Activated T-cell treated with anti-CD3 and anti-CD28 coated beads, Interleukin-2, amount 50 U/mL, for 24 hours (primary cell): ENCODE measurements at regions not wholly inside any gene's neighbourhood (a gene's known extent, or its start where the extent isn't known, plus 50 kb on each side); places are given as distances from the start of the nearest gene placed in this dataset.
"Not testable (repeated sequence)": the region's sequence is repeated elsewhere in the genome, so short reads cannot be mapped to it uniquely, and the experiment has no call there.

Experiments
- DNase-seq: peaks from one replicate; pipeline ENCODE4 v3.0.0-alpha.2; 2020
- H3K27ac Mint-ChIP-seq: 2 replicates; pipeline ENCODE4 v1.8.0; 2020; ENCODE audit warnings: mild to moderate bottlenecking, mixed read lengths
- H3K27me3 Mint-ChIP-seq: 2 replicates; pipeline ENCODE4 v1.8.0; 2020; ENCODE audit warnings: mixed read lengths
- H3K36me3 Mint-ChIP-seq: 2 replicates; pipeline ENCODE4 v1.8.0; 2020; ENCODE audit warnings: low read depth, mixed read lengths
- H3K4me1 Mint-ChIP-seq: 2 replicates; pipeline ENCODE4 v1.8.0; 2020; ENCODE audit warnings: low read depth, mixed read lengths
- H3K4me3 Mint-ChIP-seq: 2 replicates; pipeline ENCODE4 v1.8.0; 2020; ENCODE audit warnings: mild to moderate bottlenecking, moderate library complexity, mixed read lengths
- H3K9me3 Mint-ChIP-seq: 2 replicates; pipeline ENCODE4 v1.8.0; 2020; ENCODE audit warnings: mixed read lengths

DNA sequence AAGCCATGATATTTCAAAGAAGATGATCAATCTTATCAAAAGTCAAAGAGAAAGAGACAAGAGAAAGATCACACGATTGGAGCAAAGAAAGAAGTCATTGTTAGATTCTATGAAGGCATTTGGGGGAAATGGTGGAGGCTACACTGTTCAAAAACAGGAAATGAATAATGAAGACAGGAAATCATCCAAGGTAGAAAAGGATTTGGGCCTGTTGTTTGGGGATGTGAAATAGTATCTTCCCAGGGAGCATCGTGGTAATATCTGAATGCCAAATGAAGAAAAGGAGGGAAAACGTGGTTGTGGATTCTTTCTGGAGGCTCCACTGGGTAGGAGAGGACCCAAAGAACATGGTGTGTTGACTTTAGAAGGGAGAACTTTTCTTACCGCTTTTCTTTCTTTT lies 482.4 kb downstream of the NLGN4X start:
- H3K36me3 Mint-ChIP-seq: no peaks in the 10 kb centered on the region
- H3K9me3 Mint-ChIP-seq: peaks cover 4% of the 10 kb centered on the region
- H3K27me3 Mint-ChIP-seq: no peaks in the 10 kb centered on the region
- no peak overlapping the region for H3K27ac Mint-ChIP-seq
- H3K4me3 Mint-ChIP-seq: no peak overlapping the region
- DNase-seq: no peak
- no peaks in the 10 kb centered on the region for H3K4me1 Mint-ChIP-seq

DNA sequence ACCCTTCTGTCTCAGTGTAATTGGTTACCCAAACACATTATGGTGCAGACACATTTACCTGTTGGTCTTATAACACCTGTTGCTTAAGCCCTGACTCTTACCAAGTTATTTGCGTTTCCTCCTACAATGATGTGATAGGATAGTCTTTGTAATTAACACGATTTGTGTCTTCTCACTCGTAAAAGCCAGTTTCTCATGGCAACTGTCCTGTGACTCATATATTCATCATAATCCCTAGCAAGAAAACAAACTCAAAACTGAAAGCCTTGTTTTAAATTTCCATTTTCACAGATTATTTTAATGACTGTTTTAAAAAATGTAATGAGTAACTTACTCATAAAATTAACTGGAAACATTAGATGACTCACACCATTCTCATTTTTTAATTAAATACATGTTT lies 495.2 kb downstream of the NLGN4X start:
- no peak for DNase-seq
- Mint-ChIP-seq H3K27me3 (no peaks in the 10 kb centered on the region), H3K36me3 (no peaks in the 10 kb centered on the region), H3K27ac (no peak overlapping the region), H3K4me1 (no peaks in the 10 kb centered on the region), H3K4me3 (no peak overlapping the region), H3K9me3 (peaks cover 16% of the 10 kb centered on the region)

DNA sequence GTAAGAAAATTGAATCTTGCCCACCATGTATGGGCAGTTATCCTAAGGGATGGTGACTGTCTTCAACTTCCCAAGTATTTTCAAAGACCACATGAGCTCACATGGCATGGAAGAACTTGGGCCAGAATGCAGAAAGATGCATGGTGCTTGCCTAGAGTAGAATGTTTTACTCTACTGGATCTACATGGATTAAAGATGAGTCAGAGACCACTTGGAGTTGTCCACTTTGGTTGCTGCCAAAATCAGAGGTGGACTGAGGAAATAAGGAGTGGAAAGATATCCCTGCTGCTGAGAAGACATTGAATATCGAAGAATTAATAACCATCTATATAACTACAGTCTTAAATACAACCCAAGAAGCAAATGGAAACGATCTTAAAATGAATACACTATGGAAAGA lies 498.1 kb downstream of the NLGN4X start:
- Mint-ChIP-seq H3K27me3 (no peaks in the 10 kb centered on the region), H3K4me3 (no peak overlapping the region), H3K36me3 (no peaks in the 10 kb centered on the region), H3K4me1 (no peaks in the 10 kb centered on the region), H3K9me3 (peaks cover 17% of the 10 kb centered on the region), H3K27ac (no peak overlapping the region)
- no peak for DNase-seq

DNA sequence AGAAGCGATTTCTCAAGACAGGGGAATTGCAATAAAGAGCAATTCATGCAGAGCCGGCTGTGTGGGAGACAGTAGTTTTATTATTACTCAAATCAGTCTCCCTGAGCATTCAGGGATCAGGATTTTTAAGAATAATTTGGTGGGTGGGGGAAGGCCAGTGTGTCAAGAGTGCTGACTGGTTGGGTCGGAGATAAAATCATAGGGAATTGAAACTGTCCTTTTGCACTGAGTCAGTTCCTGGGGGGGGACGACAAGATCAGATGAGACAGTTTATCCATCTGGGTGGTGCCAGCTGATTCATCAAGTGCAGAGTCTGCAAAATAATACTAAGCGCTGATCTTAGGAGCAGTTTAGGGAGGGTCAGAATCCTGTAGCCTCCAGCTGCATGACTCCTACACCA lies 502.4 kb downstream of the NLGN4X start:
- Mint-ChIP-seq H3K4me1 (no peaks in the 10 kb centered on the region), H3K27me3 (no peaks in the 10 kb centered on the region), H3K36me3 (no peaks in the 10 kb centered on the region), H3K27ac (no peak overlapping the region), H3K9me3 (peaks cover 10% of the 10 kb centered on the region), H3K4me3 (no peak overlapping the region)
- DNase-seq: no peak

DNA sequence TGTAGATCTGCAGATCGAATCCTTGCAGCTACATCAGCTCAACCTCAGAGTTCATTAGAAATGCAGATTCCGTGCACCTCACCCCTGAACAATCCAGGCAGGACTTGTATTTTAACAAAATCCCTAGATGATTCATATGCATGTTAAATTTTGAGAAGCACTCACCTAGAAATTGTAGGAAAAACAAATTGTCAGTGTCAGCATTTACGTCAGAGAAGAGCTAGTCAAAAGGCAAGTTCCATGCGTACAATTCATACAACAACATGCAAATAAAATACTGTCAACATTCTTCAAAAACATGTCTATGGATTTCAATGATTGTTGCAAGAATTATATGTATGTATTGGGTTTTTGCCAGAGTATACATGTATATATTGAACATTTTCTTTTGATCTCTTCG lies 504.5 kb downstream of the NLGN4X start:
- no peak for DNase-seq

DNA sequence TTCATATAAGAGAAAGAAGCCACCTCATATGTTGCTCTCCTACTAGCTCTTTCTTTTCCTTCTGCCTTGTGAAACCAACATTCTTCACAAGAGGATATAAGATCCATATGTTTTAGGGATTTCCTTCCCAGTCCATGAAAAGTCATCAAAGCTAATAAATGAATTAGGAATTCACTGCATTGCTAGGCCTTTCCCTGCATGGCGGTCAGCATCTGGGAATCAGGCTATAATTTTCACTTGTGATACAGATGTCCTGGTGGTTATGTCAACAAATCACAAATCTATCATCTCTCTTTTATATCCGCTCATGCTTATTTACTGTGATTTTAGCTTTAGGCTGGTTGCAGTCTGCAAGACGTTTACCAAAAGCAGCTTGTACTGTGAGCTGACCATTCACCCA lies 510.0 kb downstream of the NLGN4X start:
- no peak overlapping the region for H3K4me3 Mint-ChIP-seq
- H3K4me1 Mint-ChIP-seq: no peaks in the 10 kb centered on the region
- peaks cover 24% of the 10 kb centered on the region for H3K9me3 Mint-ChIP-seq
- H3K36me3 Mint-ChIP-seq: no peaks in the 10 kb centered on the region
- H3K27ac Mint-ChIP-seq: no peak overlapping the region
- no peaks in the 10 kb centered on the region for H3K27me3 Mint-ChIP-seq
- no peak for DNase-seq

More for the DNA sequence above, 504.5 kb downstream of the NLGN4X start:
- H3K27me3 Mint-ChIP-seq: no peaks in the 10 kb centered on the region
- H3K4me1 Mint-ChIP-seq: no peaks in the 10 kb centered on the region
- H3K36me3 Mint-ChIP-seq: no peaks in the 10 kb centered on the region
- H3K4me3 Mint-ChIP-seq: no peak overlapping the region
- H3K27ac Mint-ChIP-seq: no peak overlapping the region
- peaks cover 10% of the 10 kb centered on the region for H3K9me3 Mint-ChIP-seq

DNA sequence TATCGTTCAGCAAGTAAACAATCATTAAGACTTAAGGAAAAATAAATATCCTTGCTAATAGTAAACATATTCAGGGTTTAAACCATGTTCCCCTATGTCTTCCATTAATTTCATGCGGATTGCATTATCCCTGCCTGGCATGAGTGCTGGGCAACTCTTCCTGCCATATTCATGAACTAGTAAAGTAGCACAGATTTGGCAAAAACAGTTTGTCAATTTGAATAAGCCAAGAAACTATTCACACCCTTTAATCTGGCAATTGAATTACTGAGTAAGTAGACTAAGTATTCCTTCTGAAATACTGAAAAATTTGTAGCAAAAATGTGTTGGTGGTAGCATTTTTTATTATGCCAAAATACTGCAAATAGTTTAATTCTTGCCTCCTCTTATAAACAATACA lies 512.0 kb downstream of the NLGN4X start:
- peaks cover 24% of the 10 kb centered on the region for H3K9me3 Mint-ChIP-seq
- H3K4me3 Mint-ChIP-seq: no peak overlapping the region
- DNase-seq: no peak
- no peaks in the 10 kb centered on the region for H3K4me1 Mint-ChIP-seq
- no peaks in the 10 kb centered on the region for H3K27me3 Mint-ChIP-seq
- H3K36me3 Mint-ChIP-seq: no peaks in the 10 kb centered on the region
- H3K27ac Mint-ChIP-seq: no peak overlapping the region

DNA sequence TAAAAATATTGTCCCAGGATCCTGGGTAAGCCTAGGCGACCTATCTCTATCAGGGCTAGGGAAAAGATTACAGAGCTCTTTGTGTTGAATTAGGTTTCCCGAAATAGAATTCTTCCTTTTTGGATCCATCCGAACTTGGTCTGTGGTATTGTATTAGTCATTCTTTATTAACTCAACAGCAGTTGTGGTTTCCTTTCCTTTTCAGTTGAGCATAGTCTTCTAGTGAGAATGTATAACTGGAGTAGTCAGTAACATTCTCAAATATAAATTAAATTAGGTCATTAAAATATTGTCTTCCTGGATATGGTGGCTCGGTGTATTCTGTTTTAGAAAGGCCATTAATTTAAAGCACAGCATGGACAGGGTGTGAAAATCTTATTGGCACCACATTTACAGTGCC lies 520.4 kb downstream of the NLGN4X start:
- H3K27me3 Mint-ChIP-seq: no peaks in the 10 kb centered on the region
- H3K4me1 Mint-ChIP-seq: no peaks in the 10 kb centered on the region
- H3K9me3 Mint-ChIP-seq: peaks cover 2% of the 10 kb centered on the region
- H3K36me3 Mint-ChIP-seq: no peaks in the 10 kb centered on the region
- DNase-seq: no peak
- H3K4me3 Mint-ChIP-seq: no peak overlapping the region
- no peak overlapping the region for H3K27ac Mint-ChIP-seq

DNA sequence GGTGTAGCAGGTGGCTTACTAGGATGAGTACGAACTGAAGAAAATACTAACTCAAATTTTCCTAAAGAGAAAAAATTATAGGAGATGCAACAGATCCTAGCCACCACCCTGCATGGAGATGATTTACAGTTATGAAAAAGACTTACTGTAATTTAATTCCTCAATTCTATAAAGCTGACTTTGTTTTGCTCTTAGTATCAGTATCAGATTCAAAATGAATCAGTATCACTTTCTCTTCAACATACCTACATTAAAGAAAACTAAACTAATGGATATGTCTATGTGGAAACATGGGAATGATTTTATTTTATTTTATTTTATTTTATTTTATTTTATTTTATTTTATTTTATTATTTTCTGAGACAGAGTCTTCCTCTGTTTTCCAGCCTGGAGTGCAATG lies 525.8 kb downstream of the NLGN4X start:
- H3K27ac Mint-ChIP-seq: no peak overlapping the region
- DNase-seq: no peak
- H3K4me1 Mint-ChIP-seq: no peaks in the 10 kb centered on the region
- H3K4me3 Mint-ChIP-seq: no peak overlapping the region
- no peaks in the 10 kb centered on the region for H3K36me3 Mint-ChIP-seq
- no peaks in the 10 kb centered on the region for H3K9me3 Mint-ChIP-seq
- H3K27me3 Mint-ChIP-seq: no peaks in the 10 kb centered on the region

DNA sequence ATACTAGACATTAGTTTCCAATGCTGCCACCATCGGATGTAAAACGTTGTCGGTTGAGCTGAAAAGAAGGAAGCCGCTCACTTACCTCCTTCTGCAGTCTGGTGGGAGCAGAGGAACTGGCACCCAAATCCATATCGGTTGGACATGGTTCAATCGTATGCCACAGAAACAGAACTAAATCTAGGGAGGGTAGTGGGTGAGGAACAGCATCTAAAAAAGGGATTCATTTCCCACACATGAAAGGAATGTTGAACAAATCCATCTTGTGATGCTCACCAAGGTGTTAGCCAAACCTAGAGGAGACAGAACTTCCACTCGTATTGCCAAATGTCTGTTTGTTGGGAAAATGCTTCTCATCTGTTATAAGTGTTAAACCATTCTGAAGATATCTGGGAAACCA lies 532.7 kb downstream of the NLGN4X start:
- H3K9me3 Mint-ChIP-seq: no peaks in the 10 kb centered on the region
- no peak for DNase-seq
- H3K4me3 Mint-ChIP-seq: no peak overlapping the region
- H3K27ac Mint-ChIP-seq: no peak overlapping the region
- H3K27me3 Mint-ChIP-seq: no peaks in the 10 kb centered on the region
- no peaks in the 10 kb centered on the region for H3K4me1 Mint-ChIP-seq
- no peaks in the 10 kb centered on the region for H3K36me3 Mint-ChIP-seq

DNA sequence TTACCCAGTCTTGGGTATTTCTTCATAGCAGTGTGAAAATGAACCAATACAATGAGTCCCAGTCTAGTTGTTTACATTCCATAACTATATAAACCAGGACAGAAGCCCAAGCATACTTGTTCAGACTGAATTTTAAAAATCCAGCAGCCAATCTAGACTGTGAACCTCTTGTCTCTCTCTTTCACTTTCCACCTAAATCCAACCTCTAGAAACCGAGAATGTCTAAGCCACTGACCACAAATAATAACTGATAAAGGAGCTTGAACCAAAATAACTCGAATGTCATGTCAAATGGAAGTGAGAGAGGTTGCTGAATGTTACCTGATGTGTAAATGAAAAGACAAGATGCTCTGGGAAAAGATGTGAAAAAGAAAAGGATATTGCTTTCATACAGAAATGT lies 544.7 kb downstream of the NLGN4X start:
- Mint-ChIP-seq H3K27me3 (no peaks in the 10 kb centered on the region), H3K27ac (no peak overlapping the region), H3K4me3 (no peak overlapping the region), H3K36me3 (no peaks in the 10 kb centered on the region), H3K4me1 (no peaks in the 10 kb centered on the region), H3K9me3 (peaks cover 5% of the 10 kb centered on the region)
- no peak for DNase-seq

DNA sequence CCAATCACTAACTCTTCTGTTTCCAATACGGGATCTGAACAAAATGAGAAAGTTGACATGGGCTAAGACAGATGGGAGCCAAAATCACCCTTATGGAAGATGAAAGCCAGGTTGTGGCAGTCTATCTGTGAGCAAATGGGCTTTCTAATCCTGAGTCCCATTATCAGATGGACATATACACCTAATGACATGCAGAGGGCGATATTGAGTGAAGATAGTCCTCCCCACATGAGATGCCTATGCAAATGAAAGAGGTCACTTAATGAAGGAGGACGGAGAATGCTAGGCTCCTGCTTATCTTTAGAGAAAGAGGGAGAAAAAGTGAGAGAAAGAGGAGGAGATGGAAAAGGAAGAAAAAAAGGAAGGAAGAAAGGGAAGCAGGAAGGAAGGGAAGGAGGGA lies 547.5 kb downstream of the NLGN4X start:
- DNase-seq: no peak
- Mint-ChIP-seq H3K4me1 (no peaks in the 10 kb centered on the region), H3K9me3 (peaks cover 2% of the 10 kb centered on the region), H3K36me3 (no peaks in the 10 kb centered on the region), H3K27me3 (no peaks in the 10 kb centered on the region), H3K4me3 (no peak overlapping the region), H3K27ac (no peak overlapping the region)

DNA sequence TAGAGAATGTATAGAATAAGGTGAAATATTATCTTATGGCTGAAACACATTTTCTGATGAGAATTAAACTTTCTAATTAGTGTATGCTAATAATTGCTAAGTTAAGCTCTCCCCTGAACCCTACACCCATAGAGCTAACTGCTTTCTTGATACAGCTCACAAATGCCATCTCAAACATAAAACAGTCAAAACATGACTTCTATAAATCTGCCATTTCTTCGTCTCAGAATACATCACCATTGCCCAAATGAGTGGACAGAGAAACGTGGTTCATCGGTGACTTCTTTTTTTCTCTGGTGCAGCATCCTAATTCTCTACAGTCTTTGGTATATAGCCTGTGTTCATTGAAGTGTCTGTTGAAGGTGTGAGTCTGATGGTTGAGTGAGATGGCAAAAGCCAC lies 554.6 kb downstream of the NLGN4X start:
- peaks cover 4% of the 10 kb centered on the region for H3K9me3 Mint-ChIP-seq
- no peak for DNase-seq
- no peak overlapping the region for H3K27ac Mint-ChIP-seq
- H3K36me3 Mint-ChIP-seq: no peaks in the 10 kb centered on the region
- no peaks in the 10 kb centered on the region for H3K27me3 Mint-ChIP-seq
- H3K4me3 Mint-ChIP-seq: no peak overlapping the region
- no peaks in the 10 kb centered on the region for H3K4me1 Mint-ChIP-seq

DNA sequence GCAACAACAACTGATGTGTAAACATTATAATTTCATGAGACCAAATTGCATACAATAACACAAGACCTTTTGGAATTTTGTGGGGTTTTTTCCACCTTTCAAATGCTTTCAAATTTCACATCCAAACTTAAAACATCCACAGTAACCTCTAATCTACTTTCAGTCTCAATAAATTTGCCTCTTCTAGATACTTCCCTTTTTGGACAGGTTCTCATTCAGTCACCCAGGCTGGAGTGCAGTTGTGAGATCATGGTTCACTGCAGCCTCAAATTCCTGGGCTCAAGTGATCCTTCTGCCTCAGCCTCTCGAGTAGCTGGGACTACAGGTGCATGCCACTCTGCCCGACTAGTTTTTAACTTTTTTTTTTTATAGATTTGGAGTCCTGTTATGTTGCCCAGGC lies 556.6 kb downstream of the NLGN4X start:
- DNase-seq: no peak
- Mint-ChIP-seq H3K9me3 (peaks cover 6% of the 10 kb centered on the region), H3K36me3 (no peaks in the 10 kb centered on the region), H3K27ac (no peak overlapping the region), H3K27me3 (no peaks in the 10 kb centered on the region), H3K4me3 (no peak overlapping the region), H3K4me1 (no peaks in the 10 kb centered on the region)

DNA sequence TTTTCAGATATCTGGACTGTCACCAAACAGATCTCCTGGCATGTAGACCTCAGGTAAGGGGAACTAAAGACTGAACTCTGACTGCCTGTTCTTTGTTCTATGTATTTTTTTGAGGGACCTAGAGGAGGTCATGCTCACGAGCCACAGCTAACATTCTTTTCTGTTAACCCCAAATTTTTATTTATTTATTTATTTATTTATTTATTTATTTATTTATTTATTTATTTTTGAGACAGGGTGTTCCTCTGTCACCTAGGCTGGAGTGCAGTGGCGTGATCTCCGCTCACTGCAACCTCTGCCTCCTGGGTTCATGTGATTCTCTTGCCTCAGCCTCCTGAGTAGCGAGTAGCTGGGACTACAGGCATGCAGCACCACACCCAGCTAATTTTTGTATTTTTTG lies 562.0 kb downstream of the NLGN4X start:
- DNase-seq, H3K36me3 Mint-ChIP-seq, H3K27ac Mint-ChIP-seq, H3K4me3 Mint-ChIP-seq, H3K27me3 Mint-ChIP-seq, H3K4me1 Mint-ChIP-seq: not testable (repeated sequence)
- peaks cover 19% of the 10 kb centered on the region for H3K9me3 Mint-ChIP-seq

DNA sequence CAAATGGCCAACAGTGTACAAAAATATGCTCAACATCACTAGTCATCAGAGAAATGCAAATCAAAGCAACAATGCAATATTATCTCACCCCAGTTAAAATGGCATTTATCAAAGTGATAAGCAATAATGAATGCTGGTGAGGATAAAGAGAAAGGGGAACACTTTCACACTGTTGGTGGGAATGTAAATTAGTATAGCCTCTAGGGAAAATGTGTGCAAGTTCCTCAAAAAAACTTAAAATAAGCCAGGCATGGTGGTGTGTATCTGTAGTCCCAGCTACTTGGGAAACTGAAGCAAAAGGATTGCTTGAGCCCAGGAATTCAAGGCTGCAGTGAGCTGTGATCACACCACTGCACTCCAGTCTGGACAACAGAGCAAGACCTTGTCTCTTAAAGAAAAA lies 572.1 kb downstream of the NLGN4X start:
- Mint-ChIP-seq H3K4me1 (no peaks in the 10 kb centered on the region), H3K36me3 (no peaks in the 10 kb centered on the region), H3K27me3 (no peaks in the 10 kb centered on the region), H3K27ac (no peak overlapping the region), H3K9me3 (peaks cover 12% of the 10 kb centered on the region), H3K4me3 (no peak overlapping the region)
- no peak for DNase-seq
